Peyer's patch (tissue), 4 donors: ENCODE measurements at regions not wholly inside any gene's neighbourhood (a gene's known extent, or its start where the extent isn't known, plus 50 kb on each side); places are given as distances from the start of the nearest gene placed in this dataset.

ENCODE experiments used
- CTCF ChIP-seq, 6 experiments: fragments of 450-650 bp in 4 of 6; fragments of 200-600 bp in 2 of 6; sonication (generic) in 1 of 6; IDR thresholded peaks; one replicate each; pipeline ENCODE4 v1.5.1; 2017 to 2019; ENCODE audit warnings: antibody characterized with exemption in 6 of 6, mild to moderate bottlenecking in 3 of 6, moderate library complexity in 1 of 6
- POLR2A ChIP-seq, 2 donors: fragments of 450-650 bp; IDR thresholded peaks; one replicate each; pipeline ENCODE4 v1.5.1; 2017; ENCODE audit warnings: antibody characterized with exemption in 2 of 2, mild to moderate bottlenecking in 2 of 2, moderate library complexity in 2 of 2

GRCh38 chr10:3835770-3836169, 50.8 kb upstream of the KLF6 start:
- TF ChIP-seq CTCF (IDR thresholded peaks at IDR 0.05) (no peak), POLR2A (IDR thresholded peaks at IDR 0.05) (no peak)
